ENCODE measurements at regions not wholly inside any gene's neighbourhood (a gene's known extent, or its start where the extent isn't known, plus 50 kb on each side); places are given as distances from the start of the nearest gene placed in this dataset.
"Not testable (repeated sequence)": the region's sequence is repeated elsewhere in the genome, so short reads cannot be mapped to it uniquely, and the experiment has no call there.

GRCh38 chr4:11069083-11069482 lies 359.6 kb downstream of the HS3ST1 start:
- FAIRE-seq = no peak
- no peak for DNase-seq (ENCODE audit: insufficient read length, low spot score)

- FAIRE-seq; DNase-seq (ENCODE audit: insufficient read length, low spot score): not testable (repeated sequence)
Measured at GRCh38 chr4:11066584-11066983, 362.1 kb downstream of the HS3ST1 start.

GRCh38 chr4:11060637-11061036 lies 368.1 kb downstream of the HS3ST1 start:
- DNase-seq (ENCODE audit: insufficient read length, low spot score) = not testable (repeated sequence)

GRCh38 chr4:11054937-11055336 lies 370.4 kb upstream of the CLNK start:
- DNase-seq (ENCODE audit: insufficient read length, low spot score); FAIRE-seq: not testable (repeated sequence)

More at GRCh38 chr4:11060637-11061036, 368.1 kb downstream of the HS3ST1 start:
- not testable (repeated sequence) for FAIRE-seq

- FAIRE-seq (no peak), DNase-seq (ENCODE audit: insufficient read length, low spot score) (no peak)
Measured at GRCh38 chr4:11053601-11054220, 369.1 kb upstream of the CLNK start.

- no peak for DNase-seq (ENCODE audit: insufficient read length, low spot score)
- no peak for FAIRE-seq
Measured at GRCh38 chr4:11051181-11051580, 366.6 kb upstream of the CLNK start.

- FAIRE-seq (no peak), DNase-seq (ENCODE audit: insufficient read length, low spot score) (no peak)
Measured at GRCh38 chr4:11050766-11051165, 366.2 kb upstream of the CLNK start.

- FAIRE-seq (no peak), DNase-seq (ENCODE audit: insufficient read length, low spot score) (no peak)
Measured at GRCh38 chr4:11049001-11049400, 364.4 kb upstream of the CLNK start.

GRCh38 chr4:11042760-11043159 lies 358.2 kb upstream of the CLNK start:
- DNase-seq (ENCODE audit: insufficient read length, low spot score) (no peak), FAIRE-seq (peak; percentile 92)

GRCh38 chr4:11039634-11040131 lies 355.1 kb upstream of the CLNK start:
- no peak for FAIRE-seq
- no peak for DNase-seq (ENCODE audit: insufficient read length, low spot score)

- DNase-seq (ENCODE audit: insufficient read length, low spot score) (no peak), FAIRE-seq (no peak)
Measured at GRCh38 chr4:11038926-11039325, 354.4 kb upstream of the CLNK start.

- FAIRE-seq = no peak
- no peak for DNase-seq (ENCODE audit: insufficient read length, low spot score)
Measured at GRCh38 chr4:11037637-11038036, 353.1 kb upstream of the CLNK start.

- DNase-seq (ENCODE audit: insufficient read length, low spot score) (no peak), FAIRE-seq (no peak)
Measured at GRCh38 chr4:11028334-11028733, 343.8 kb upstream of the CLNK start.

GRCh38 chr4:11021333-11021732 lies 336.8 kb upstream of the CLNK start:
- no peak for FAIRE-seq
- no peak for DNase-seq (ENCODE audit: insufficient read length, low spot score)

GRCh38 chr4:11019451-11020240 lies 335.1 kb upstream of the CLNK start:
- no peak for FAIRE-seq
- DNase-seq (ENCODE audit: insufficient read length, low spot score) = no peak

GRCh38 chr4:11014199-11014598 lies 329.6 kb upstream of the CLNK start:
- FAIRE-seq = no peak
- DNase-seq (ENCODE audit: insufficient read length, low spot score) = no peak

- no peak for FAIRE-seq
- DNase-seq (ENCODE audit: insufficient read length, low spot score) = no peak
Measured at GRCh38 chr4:11013094-11013664, 328.6 kb upstream of the CLNK start.

GRCh38 chr4:11011249-11011648 lies 326.7 kb upstream of the CLNK start:
- no peak for DNase-seq (ENCODE audit: insufficient read length, low spot score)

GRCh38 chr4:11010624-11011023 lies 326.1 kb upstream of the CLNK start:
- DNase-seq (ENCODE audit: insufficient read length, low spot score) (no peak), FAIRE-seq (no peak)

More at GRCh38 chr4:11011249-11011648, 326.7 kb upstream of the CLNK start:
- FAIRE-seq = no peak

GRCh38 chr4:11009281-11009680 lies 324.7 kb upstream of the CLNK start:
- no peak for FAIRE-seq

GRCh38 chr4:11005300-11005699 lies 320.7 kb upstream of the CLNK start:
- no peak for FAIRE-seq
- DNase-seq (ENCODE audit: insufficient read length, low spot score) = no peak

More at GRCh38 chr4:11009281-11009680, 324.7 kb upstream of the CLNK start:
- DNase-seq (ENCODE audit: insufficient read length, low spot score) = no peak

- FAIRE-seq = no peak
- DNase-seq (ENCODE audit: insufficient read length, low spot score) = no peak
Measured at GRCh38 chr4:11004818-11005217, 320.2 kb upstream of the CLNK start.

Data from GM19239 (cell line).